Loucy (cell line): ENCODE measurements at regions not wholly inside any gene's neighbourhood (a gene's known extent, or its start where the extent isn't known, plus 50 kb on each side); places are given as distances from the start of the nearest gene placed in this dataset.

Experiments used
- CTCF ChIP-seq: fragments of 200-600 bp; sonication (generic); conservative IDR thresholded peaks from 2 replicates; pipeline ENCODE4 v1.5.1; 2014; ENCODE audit warnings: mild to moderate bottlenecking, antibody characterized with exemption, low read length
- EZH2phosphoT487 ChIP-seq: fragments of 200-600 bp; IDR thresholded peaks from 2 replicates; pipeline ENCODE4 v1.6.1; 2018; ENCODE audit warnings: antibody characterized with exemption, mild to moderate bottlenecking, moderate library complexity, borderline replicate concordance

GRCh38 chr6:105879146-105879545 lies 207.0 kb upstream of the PRDM1 start:
- TF ChIP-seq CTCF (no peak), EZH2phosphoT487 (no peak)
